Epithelial cell of esophagus (primary cell): ENCODE measurements at regions not wholly inside any gene's neighbourhood (a gene's known extent, or its start where the extent isn't known, plus 50 kb on each side); places are given as distances from the start of the nearest gene placed in this dataset.

ENCODE experiments used
- DNase-seq: peaks from one replicate; pipeline ENCODE4 v3.0.0; 2010; ENCODE audit warnings: low read depth
- H3K4me3 ChIP-seq: 2 replicates; pipeline ENCODE4 v1.5.1; 2011; ENCODE audit warnings: mild to moderate bottlenecking, low read length, control low read depth
- CTCF ChIP-seq: IDR thresholded peaks from 2 replicates; pipeline ENCODE4 v1.5.1; 2011; ENCODE audit warnings: low read depth, mild to moderate bottlenecking, low read length, control low read depth, inconsistent platforms; ENCODE audit not compliant: insufficient read depth; ENCODE audit errors: missing control alignments

GRCh38 chr7:19872094-19872493, 98.7 kb upstream of the TMEM196 start:
- TF ChIP-seq CTCF: no peak
- H3K4me3 ChIP-seq: no peak overlapping the region
- no peak for DNase-seq

DNA sequence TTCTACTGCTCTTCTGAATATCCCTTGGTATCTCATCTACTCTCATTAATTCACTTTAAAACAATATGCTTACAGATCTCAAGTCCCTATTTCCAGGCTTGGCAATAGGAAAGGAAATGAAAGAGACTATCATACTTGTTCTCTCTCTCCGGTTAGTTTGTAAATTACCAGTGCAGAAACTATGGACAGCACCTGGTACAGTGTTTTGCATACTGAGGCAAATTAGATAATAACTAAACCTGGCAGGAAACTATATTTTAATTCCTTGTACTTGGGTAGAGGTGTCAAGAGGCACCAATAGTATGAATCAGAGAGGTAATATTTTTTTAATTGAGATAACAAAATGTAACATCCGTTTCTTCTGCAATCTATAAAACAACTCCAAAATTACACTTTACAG, 97.7 kb upstream of the TMEM196 start:
- no peak overlapping the region for H3K4me3 ChIP-seq
- no peak for TF ChIP-seq CTCF
- no peak for DNase-seq

GRCh38 chr7:19869979-19870378, 96.6 kb upstream of the TMEM196 start:
- no peak for TF ChIP-seq CTCF
- no peak overlapping the region for H3K4me3 ChIP-seq
- DNase-seq: no peak

DNA sequence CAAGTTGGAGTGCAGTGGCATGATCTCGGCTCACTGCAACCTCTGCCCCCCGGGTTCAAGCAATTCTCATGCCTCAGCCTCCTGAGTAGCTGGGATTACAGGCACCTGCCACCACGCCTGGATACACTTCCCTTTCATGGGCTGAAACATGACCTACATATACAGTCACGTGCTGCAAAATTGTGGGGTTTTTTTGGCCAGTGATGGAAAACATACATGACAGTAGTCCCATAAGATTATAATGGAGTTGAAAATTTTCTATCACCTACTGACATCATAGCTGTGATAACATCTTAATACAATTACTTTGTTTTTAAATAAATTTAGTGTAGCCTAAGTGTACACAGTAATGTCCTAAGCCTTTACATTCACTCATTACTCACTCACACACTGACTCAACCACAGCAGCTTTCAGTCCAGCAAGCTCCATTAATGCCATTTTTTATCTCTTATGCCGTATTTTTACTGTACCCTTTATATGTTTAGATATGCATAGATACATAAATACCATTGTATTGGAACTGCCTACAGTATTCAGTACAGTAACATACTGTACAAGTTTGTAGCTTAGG, 79.9 kb upstream of the TMEM196 start:
- no peak overlapping the region for H3K4me3 ChIP-seq
- peak; percentile 35 for DNase-seq
- TF ChIP-seq CTCF: no peak

DNA sequence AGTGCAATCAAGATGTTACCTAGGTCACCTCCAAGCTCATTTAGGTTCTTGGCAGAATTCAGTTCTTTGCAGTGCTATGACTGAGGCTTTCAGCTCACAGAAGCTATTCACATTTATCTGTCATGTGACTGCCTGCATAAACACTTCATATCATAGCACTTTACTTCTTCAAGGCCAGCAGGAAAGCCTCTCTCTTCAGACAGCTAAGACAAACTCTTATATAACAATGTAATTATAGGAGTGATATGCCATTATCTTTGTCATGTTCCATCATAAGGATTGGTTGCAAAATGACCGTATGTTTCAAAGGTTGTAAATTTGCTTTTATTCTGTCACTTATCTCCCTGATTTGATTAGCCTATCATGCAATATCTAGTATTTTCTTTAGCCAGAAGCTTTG, 78.8 kb upstream of the TMEM196 start:
- TF ChIP-seq CTCF: no peak
- no peak for DNase-seq
- H3K4me3 ChIP-seq: no peak overlapping the region

DNA sequence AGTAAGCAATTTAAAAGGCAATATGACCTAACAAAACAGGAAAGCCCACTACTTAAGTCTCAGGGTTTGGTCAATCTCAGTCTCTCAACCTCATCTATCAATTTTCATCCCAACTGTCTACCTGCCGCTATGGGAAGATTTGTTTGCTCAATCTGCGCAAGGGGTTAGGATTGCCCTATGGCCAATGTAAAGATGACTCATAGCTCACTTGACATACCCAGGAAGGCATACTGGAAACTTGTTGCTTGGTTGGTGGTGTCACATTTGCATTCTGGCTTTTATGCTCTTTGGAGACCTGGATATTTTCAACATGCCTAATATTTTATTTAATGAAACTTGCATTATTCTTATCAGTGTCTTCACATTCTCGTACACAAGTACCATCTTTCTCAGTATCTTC, 78.1 kb upstream of the TMEM196 start:
- TF ChIP-seq CTCF: no peak
- no peak overlapping the region for H3K4me3 ChIP-seq
- peak; percentile 52 for DNase-seq

GRCh38 chr7:19834566-19834965, 61.1 kb upstream of the TMEM196 start:
- no peak for TF ChIP-seq CTCF
- DNase-seq: peak; percentile 21
- H3K4me3 ChIP-seq: no peak overlapping the region
